Karpas-422 (cell line): ENCODE measurements at regions not wholly inside any gene's neighbourhood (a gene's known extent, or its start where the extent isn't known, plus 50 kb on each side); places are given as distances from the start of the nearest gene placed in this dataset.
"Not testable (repeated sequence)": the region's sequence is repeated elsewhere in the genome, so short reads cannot be mapped to it uniquely, and the experiment has no call there.

ENCODE experiments used
- DNase-seq: peaks from one replicate; pipeline ENCODE4 v3.0.0-alpha.2; 2015
- H2AFZ ChIP-seq: fragments of 200-600 bp; sonication (generic); 2 replicates; pipeline ENCODE4 v1.6.1; 2014; ENCODE audit warnings: antibody characterized with exemption, low read length, mixed read lengths
- H3K27ac ChIP-seq: fragments of 200-600 bp; sonication (generic); 2 replicates; pipeline ENCODE4 v1.5.1; 2014; ENCODE audit warnings: mild to moderate bottlenecking, low read length, moderate library complexity
- H3K27me3 ChIP-seq: fragments of 200-600 bp; sonication (generic); 2 replicates; pipeline ENCODE4 v1.6.1; 2014; ENCODE audit warnings: low read length, mixed read lengths
- H3K36me3 ChIP-seq: fragments of 200-600 bp; sonication (generic); 2 replicates; pipeline ENCODE4 v1.6.1; 2014; ENCODE audit warnings: low read length, mixed read lengths; ENCODE audit not compliant: insufficient read depth
- H3K4me1 ChIP-seq: fragments of 200-600 bp; sonication (generic); 2 replicates; pipeline ENCODE4 v1.6.1; 2014; ENCODE audit warnings: mild to moderate bottlenecking, low read length, mixed read lengths
- H3K4me2 ChIP-seq: fragments of 200-600 bp; sonication (generic); 2 replicates; pipeline ENCODE4 v1.6.1; 2014; ENCODE audit warnings: low read length, low read depth, mild to moderate bottlenecking; ENCODE audit not compliant: poor library complexity, severe bottlenecking
- H3K4me3 ChIP-seq: fragments of 200-600 bp; sonication (generic); 2 replicates; pipeline ENCODE4 v1.5.1; 2014; ENCODE audit warnings: mild to moderate bottlenecking, antibody characterized with exemption, low read length, mixed read lengths
- H3K79me2 ChIP-seq: fragments of 200-600 bp; sonication (generic); 2 replicates; pipeline ENCODE4 v1.6.1; 2014; ENCODE audit warnings: mild to moderate bottlenecking, low read length, mixed read lengths
- H3K9ac ChIP-seq: fragments of 200-600 bp; sonication (generic); 2 replicates; pipeline ENCODE4 v1.6.0; 2014; ENCODE audit warnings: low read length
- H3K9me2 ChIP-seq: fragments of 200-600 bp; sonication (generic), shearing (Covaris generic); replicated peaks from 2 replicates; pipeline ENCODE4 v1.6.0; 2014; ENCODE audit warnings: mild to moderate bottlenecking, low read length, moderate library complexity; ENCODE audit not compliant: insufficient read depth
- H3K9me3 ChIP-seq: fragments of 300-700, 200-600 bp; sonication (generic); 2 replicates; pipeline ENCODE4 v1.6.1; 2014; ENCODE audit warnings: low read length, mixed read lengths
- H4K20me1 ChIP-seq: fragments of 200-600 bp; sonication (generic); 2 replicates; pipeline ENCODE4 v1.6.1; 2014; ENCODE audit warnings: mild to moderate bottlenecking, antibody characterized with exemption, low read length, low read depth; ENCODE audit not compliant: insufficient read depth

DNA sequence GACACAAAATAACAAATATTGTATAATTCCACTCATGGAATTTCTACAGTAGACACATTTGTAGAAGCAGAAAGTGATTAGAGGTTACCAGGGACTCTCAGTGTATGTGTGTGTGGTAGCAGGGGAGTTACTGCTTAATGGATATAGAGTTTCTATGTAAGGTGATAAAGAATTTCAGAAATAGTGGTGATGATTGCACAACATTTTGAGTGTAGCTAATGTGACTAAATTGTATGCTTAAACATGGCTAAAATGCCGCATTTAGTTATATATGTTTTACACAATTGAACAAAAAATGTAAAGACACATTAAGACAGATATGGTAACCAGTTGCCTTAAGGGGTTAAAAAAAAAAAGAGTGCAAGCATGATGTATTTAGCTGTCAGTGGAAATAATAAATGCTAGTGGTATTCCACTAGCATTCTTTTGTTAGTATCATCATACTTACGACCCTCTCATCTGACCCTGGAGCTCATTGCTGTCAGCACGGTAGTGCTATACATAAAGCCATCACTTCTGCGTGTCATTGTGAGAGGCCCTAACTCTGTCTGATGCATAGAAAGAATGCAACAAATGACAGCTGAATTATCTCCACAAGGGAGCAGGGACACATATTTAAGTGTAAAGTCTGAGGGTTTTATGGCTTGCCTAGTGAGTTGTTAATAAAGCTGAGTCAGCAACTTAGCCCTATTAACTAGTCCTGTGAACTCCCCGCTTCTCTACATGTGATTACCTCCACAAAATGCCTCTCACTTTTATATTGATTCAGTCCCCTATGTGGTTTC, 134.1 kb upstream of the RXFP2 start:
- DNase-seq: no peak
- H3K27me3 ChIP-seq: no peaks in the 10 kb centered on the region
- H3K4me1 ChIP-seq: no peaks in the 10 kb centered on the region
- H4K20me1 ChIP-seq: no peaks in the 10 kb centered on the region
- H3K4me2 ChIP-seq: no peak overlapping the region
- no peak overlapping the region for H3K4me3 ChIP-seq
- H3K36me3 ChIP-seq: no peaks in the 10 kb centered on the region
- H3K79me2 ChIP-seq: no peaks in the 10 kb centered on the region
- no peaks in the 10 kb centered on the region for H3K9me2 ChIP-seq
- H3K9ac ChIP-seq: no peak overlapping the region
- no peaks in the 10 kb centered on the region for H3K9me3 ChIP-seq
- H3K27ac ChIP-seq: no peak overlapping the region
- H2AFZ ChIP-seq: no peak overlapping the region

GRCh38 chr13:31607531-31607930, 131.8 kb upstream of the RXFP2 start:
- H2AFZ ChIP-seq, H3K4me1 ChIP-seq, H3K9ac ChIP-seq, H3K27ac ChIP-seq, H3K79me2 ChIP-seq, H3K4me2 ChIP-seq, H3K36me3 ChIP-seq, H4K20me1 ChIP-seq, H3K9me2 ChIP-seq, H3K27me3 ChIP-seq, DNase-seq, H3K9me3 ChIP-seq, H3K4me3 ChIP-seq: not testable (repeated sequence)

- not testable (repeated sequence) for DNase-seq, H3K4me2 ChIP-seq, H3K27ac ChIP-seq, H3K9ac ChIP-seq, H3K36me3 ChIP-seq, H3K4me3 ChIP-seq, H3K79me2 ChIP-seq, H3K9me3 ChIP-seq, H3K4me1 ChIP-seq, H4K20me1 ChIP-seq, H2AFZ ChIP-seq, H3K27me3 ChIP-seq, H3K9me2 ChIP-seq
These were observed 130.5 kb upstream of the RXFP2 start for GRCh38 chr13:31608780-31609179.

- H3K36me3 ChIP-seq: no peaks in the 10 kb centered on the region
- no peak overlapping the region for H3K4me2 ChIP-seq
These were observed 128.9 kb upstream of the RXFP2 start for GRCh38 chr13:31610270-31610998.

GRCh38 chr13:31611214-31611613, 128.1 kb upstream of the RXFP2 start:
- no peaks in the 10 kb centered on the region for H3K36me3 ChIP-seq
- H3K4me1 ChIP-seq: no peaks in the 10 kb centered on the region
- no peak overlapping the region for H2AFZ ChIP-seq

More at GRCh38 chr13:31610270-31610998, 128.9 kb upstream of the RXFP2 start:
- Histone ChIP-seq H3K79me2 (no peaks in the 10 kb centered on the region), H4K20me1 (no peaks in the 10 kb centered on the region), H3K4me1 (no peaks in the 10 kb centered on the region), H3K9ac (no peak overlapping the region), H3K27ac (no peak overlapping the region), H2AFZ (no peak overlapping the region), H3K4me3 (no peak overlapping the region), H3K27me3 (no peaks in the 10 kb centered on the region), H3K9me2 (no peaks in the 10 kb centered on the region), H3K9me3 (no peaks in the 10 kb centered on the region)
- DNase-seq: no peak

GRCh38 chr13:31614073-31614472, 125.3 kb upstream of the RXFP2 start:
- Histone ChIP-seq H3K4me2 (no peak overlapping the region), H3K4me3 (no peak overlapping the region), H3K9ac (no peak overlapping the region), H3K36me3 (no peaks in the 10 kb centered on the region), H3K4me1 (no peaks in the 10 kb centered on the region), H4K20me1 (no peaks in the 10 kb centered on the region), H2AFZ (no peak overlapping the region), H3K27me3 (0 out of 2 replicates have a peak, but pooled peaks cover 2% of the 10 kb centered on the region), H3K9me2 (no peaks in the 10 kb centered on the region), H3K27ac (no peak overlapping the region), H3K79me2 (no peaks in the 10 kb centered on the region), H3K9me3 (no peaks in the 10 kb centered on the region)
- no peak for DNase-seq

More at GRCh38 chr13:31611214-31611613, 128.1 kb upstream of the RXFP2 start:
- H3K9me2 ChIP-seq: no peaks in the 10 kb centered on the region
- no peak overlapping the region for H3K27ac ChIP-seq
- no peak overlapping the region for H3K4me2 ChIP-seq
- no peaks in the 10 kb centered on the region for H3K79me2 ChIP-seq
- no peaks in the 10 kb centered on the region for H3K9me3 ChIP-seq
- no peak overlapping the region for H3K4me3 ChIP-seq
- no peaks in the 10 kb centered on the region for H4K20me1 ChIP-seq
- H3K9ac ChIP-seq: no peak overlapping the region
- H3K27me3 ChIP-seq: 0 out of 2 replicates have a peak, but pooled peaks cover 2% of the 10 kb centered on the region
- DNase-seq: no peak

DNA sequence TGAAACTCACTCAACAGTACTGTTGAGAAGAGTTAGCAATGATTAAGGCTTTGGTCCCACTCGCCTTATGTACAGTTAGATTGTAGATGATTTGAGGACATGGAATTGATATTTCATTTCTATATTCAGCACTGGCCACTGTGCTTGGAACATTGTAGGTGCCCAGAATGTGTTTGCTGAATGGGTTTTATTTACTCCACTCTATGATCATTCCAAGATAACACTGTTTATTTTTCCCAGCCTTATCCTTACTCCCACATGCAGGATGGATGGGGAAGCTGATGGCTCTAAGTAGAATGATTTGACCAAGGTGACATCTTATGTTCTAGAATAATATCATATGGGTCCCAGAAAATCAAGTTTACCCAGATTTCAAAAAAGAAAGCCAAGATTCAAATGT, 124.6 kb upstream of the RXFP2 start:
- Histone ChIP-seq H3K27ac (no peak overlapping the region), H3K9ac (no peak overlapping the region), H3K4me1 (no peaks in the 10 kb centered on the region), H3K9me2 (no peaks in the 10 kb centered on the region), H3K27me3 (0 out of 2 replicates have a peak, but pooled peaks cover 2% of the 10 kb centered on the region), H3K9me3 (no peaks in the 10 kb centered on the region), H3K4me2 (no peak overlapping the region), H3K4me3 (no peak overlapping the region), H3K36me3 (no peaks in the 10 kb centered on the region), H4K20me1 (no peaks in the 10 kb centered on the region), H2AFZ (no peak overlapping the region), H3K79me2 (no peaks in the 10 kb centered on the region)
- DNase-seq: no peak

- Histone ChIP-seq H3K27ac (no peak overlapping the region), H3K9me2 (no peaks in the 10 kb centered on the region)
These were observed 114.2 kb upstream of the RXFP2 start for GRCh38 chr13:31625115-31625514.

More at GRCh38 chr13:31625115-31625514, 114.2 kb upstream of the RXFP2 start:
- no peak overlapping the region for H3K4me2 ChIP-seq
- no peaks in the 10 kb centered on the region for H3K27me3 ChIP-seq
- H3K9me3 ChIP-seq: no peaks in the 10 kb centered on the region
- no peak overlapping the region for H2AFZ ChIP-seq
- no peaks in the 10 kb centered on the region for H4K20me1 ChIP-seq
- no peaks in the 10 kb centered on the region for H3K79me2 ChIP-seq
- no peaks in the 10 kb centered on the region for H3K36me3 ChIP-seq
- no peak for DNase-seq
- no peak overlapping the region for H3K9ac ChIP-seq
- no peaks in the 10 kb centered on the region for H3K4me1 ChIP-seq
- no peak overlapping the region for H3K4me3 ChIP-seq
